GM18520 (cell line): ENCODE measurements at regions not wholly inside any gene's neighbourhood (a gene's known extent, or its start where the extent isn't known, plus 50 kb on each side); places are given as distances from the start of the nearest gene placed in this dataset.

Experiments
- ATAC-seq: cut with Tn5 transposase; IDR thresholded peaks from one replicate; pipeline ENCODE4 v1.9.1; 2021; ENCODE audit not compliant: unreplicated experiment

- ATAC-seq: no peak
Observed at GRCh38 chr6:101286146-101286545, 107.4 kb upstream of the GRIK2 start.

DNA sequence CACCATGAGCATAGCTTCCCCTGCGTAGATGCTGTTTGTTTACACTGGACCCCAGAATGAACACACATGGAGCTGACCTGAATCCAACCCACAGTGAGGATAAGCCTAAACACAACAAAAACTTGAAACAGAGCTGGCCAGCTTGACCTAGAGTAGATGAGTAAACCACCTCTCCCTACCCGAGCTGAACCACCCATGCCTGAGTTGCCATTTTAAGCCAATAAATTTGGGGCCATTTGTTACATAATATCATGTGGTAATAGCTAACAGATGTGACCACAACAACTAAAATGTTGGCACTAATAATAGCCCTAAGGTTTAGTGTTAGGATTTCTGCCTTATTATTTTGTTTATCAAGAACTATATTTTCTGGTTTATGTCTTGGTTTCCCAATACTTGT is 103.2 kb upstream of the GRIK2 start:
- no peak for ATAC-seq

GRCh38 chr6:101294051-101294638 is 99.4 kb upstream of the GRIK2 start:
- ATAC-seq: no peak

DNA sequence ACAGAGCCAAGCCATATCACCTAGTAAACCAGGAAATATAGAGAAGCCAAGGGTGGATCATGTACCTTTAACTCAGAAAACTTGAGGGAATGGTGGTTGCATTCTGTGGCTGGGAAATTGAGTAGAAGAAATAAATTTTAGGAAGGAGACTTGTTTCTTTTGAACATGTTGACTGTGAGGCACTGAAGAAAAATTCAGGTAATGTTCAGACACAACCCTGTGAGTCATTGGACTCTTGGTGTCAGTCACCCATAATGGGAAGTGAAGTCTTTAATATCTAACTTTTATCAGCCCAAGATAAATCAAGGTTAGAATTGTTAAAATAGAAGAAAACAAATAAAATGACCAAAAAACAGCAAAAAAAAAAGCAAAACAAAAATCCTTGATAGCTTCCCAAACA is 98.8 kb upstream of the GRIK2 start:
- ATAC-seq: no peak

- no peak for ATAC-seq
Observed at GRCh38 chr6:101296169-101296960, 97.1 kb upstream of the GRIK2 start.

- ATAC-seq: no peak
Observed at GRCh38 chr6:101302593-101302992, 90.9 kb upstream of the GRIK2 start.

GRCh38 chr6:101303495-101303894 is 90.0 kb upstream of the GRIK2 start:
- no peak for ATAC-seq

DNA sequence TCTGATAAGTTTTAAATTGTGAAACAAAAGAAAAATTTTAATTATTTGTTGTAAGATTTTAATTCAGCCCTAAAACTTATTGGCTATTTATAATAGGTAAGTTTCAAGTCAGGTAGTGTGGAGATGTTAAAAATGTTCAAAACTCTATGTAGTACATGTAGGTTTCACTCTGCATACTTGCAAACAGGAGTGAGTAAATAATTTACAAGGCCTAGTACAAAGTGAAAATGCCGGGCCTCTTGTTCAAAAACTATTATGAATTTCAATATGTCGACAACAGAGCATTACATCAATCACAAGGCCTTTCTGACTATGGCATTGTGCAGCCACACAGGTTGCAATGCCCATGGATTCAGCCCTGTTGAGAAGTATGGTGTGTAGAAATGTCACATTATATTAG is 80.9 kb upstream of the GRIK2 start:
- ATAC-seq: no peak

DNA sequence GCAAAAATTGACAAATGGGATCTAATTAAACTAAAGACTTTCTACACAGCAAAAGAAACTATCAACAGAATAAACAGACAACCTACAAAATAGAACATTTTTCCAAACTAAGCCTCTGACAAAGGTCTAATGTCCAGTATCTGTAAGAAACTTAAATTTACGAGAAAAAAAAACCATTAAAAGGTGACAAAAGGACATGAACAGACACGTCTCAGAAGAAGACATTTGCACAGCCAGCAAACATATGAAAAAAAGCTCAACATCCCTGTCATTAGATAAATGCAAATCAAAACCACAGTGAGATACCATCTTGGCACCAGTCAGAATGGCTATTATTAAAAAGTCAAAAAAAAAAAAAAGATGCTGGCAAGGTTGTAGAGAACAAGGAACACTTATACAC is 70.6 kb upstream of the GRIK2 start:
- ATAC-seq: no peak

GRCh38 chr6:101326411-101326810 is 67.1 kb upstream of the GRIK2 start:
- no peak for ATAC-seq

GRCh38 chr6:101341926-101342325 is 51.6 kb upstream of the GRIK2 start:
- ATAC-seq: no peak
